HFFc6 (cell line): ENCODE measurements at regions not wholly inside any gene's neighbourhood (a gene's known extent, or its start where the extent isn't known, plus 50 kb on each side); places are given as distances from the start of the nearest gene placed in this dataset.

Experiments
- DNase-seq: peaks from one replicate; pipeline ENCODE4 v3.0.0-alpha.2; 2018
- H3K27ac Mint-ChIP-seq: 2 replicates; pipeline ENCODE4 v1.8.0; 2020; ENCODE audit warnings: mild to moderate bottlenecking, mixed read lengths
- H3K27me3 Mint-ChIP-seq: 2 replicates; pipeline ENCODE4 v1.8.0; 2021; ENCODE audit warnings: mild to moderate bottlenecking, moderate library complexity, mixed read lengths; ENCODE audit not compliant: insufficient read depth
- H3K36me3 Mint-ChIP-seq: 2 replicates; pipeline ENCODE4 v1.8.0; 2021; ENCODE audit warnings: low read depth, mixed read lengths
- H3K4me1 Mint-ChIP-seq: 2 replicates; pipeline ENCODE4 v1.8.0; 2020; ENCODE audit warnings: low read depth, mixed read lengths
- H3K4me3 Mint-ChIP-seq: 2 replicates; pipeline ENCODE4 v1.8.0; 2020; ENCODE audit warnings: mild to moderate bottlenecking, moderate library complexity, mixed read lengths
- H3K9me3 Mint-ChIP-seq: 2 replicates; pipeline ENCODE4 v1.8.0; 2020; ENCODE audit warnings: mild to moderate bottlenecking, mixed read lengths
- TF ChIP-seq, protein P1 (sequence below): fragments of 200-600 bp; sonication (generic); IDR thresholded peaks from 2 replicates; pipeline ENCODE4 v1.5.0; 2021; ENCODE audit warnings: antibody characterized with exemption, mild to moderate bottlenecking

DNA sequence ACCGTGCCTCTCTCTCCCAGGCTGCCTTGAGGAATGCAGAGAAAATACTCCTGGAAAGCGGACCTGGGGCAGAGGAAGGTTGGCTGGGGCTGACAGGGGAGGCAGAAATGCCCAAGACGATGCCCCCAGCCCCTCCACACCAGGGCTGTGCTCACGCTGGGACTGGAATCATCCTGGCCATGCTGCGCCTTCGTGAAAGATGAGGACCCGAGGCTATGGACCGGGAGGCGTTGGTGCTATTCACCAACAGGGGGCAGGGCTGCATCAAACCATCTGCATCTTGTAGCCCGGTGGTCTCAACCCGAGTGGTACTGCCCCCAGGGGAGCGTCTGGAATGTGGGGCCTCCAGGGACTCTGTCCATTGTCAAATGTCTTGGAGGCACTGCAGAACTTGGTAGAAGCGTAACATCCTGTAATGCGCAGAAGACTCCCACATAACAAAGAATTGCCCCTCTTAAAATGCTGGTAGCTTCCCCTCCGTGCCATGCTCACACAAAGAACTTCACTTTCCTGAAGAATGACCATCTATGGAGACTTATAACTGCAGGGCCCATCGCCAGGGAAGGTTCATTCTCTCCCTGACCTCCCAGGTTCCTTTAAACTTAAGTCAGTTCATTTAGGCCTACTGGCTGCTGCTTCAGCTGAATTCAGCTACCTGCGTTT is 251.2 kb downstream of the RRAGC start:
- peaks cover 1% of the 10 kb centered on the region for H3K27me3 Mint-ChIP-seq

GRCh38 chr1:38607526-38607925 is 252.0 kb downstream of the RRAGC start:
- Mint-ChIP-seq H3K9me3 (peaks cover 7% of the 10 kb centered on the region), H3K27ac (no peak overlapping the region), H3K4me1 (no peaks in the 10 kb centered on the region), H3K4me3 (no peak overlapping the region), H3K36me3 (no peaks in the 10 kb centered on the region), H3K27me3 (peaks cover 1% of the 10 kb centered on the region)
- TF ChIP-seq, protein P1, sequence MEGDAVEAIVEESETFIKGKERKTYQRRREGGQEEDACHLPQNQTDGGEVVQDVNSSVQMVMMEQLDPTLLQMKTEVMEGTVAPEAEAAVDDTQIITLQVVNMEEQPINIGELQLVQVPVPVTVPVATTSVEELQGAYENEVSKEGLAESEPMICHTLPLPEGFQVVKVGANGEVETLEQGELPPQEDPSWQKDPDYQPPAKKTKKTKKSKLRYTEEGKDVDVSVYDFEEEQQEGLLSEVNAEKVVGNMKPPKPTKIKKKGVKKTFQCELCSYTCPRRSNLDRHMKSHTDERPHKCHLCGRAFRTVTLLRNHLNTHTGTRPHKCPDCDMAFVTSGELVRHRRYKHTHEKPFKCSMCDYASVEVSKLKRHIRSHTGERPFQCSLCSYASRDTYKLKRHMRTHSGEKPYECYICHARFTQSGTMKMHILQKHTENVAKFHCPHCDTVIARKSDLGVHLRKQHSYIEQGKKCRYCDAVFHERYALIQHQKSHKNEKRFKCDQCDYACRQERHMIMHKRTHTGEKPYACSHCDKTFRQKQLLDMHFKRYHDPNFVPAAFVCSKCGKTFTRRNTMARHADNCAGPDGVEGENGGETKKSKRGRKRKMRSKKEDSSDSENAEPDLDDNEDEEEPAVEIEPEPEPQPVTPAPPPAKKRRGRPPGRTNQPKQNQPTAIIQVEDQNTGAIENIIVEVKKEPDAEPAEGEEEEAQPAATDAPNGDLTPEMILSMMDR = no peak
- no peak for DNase-seq

More for the DNA sequence above, 251.2 kb downstream of the RRAGC start:
- Mint-ChIP-seq H3K9me3 (peaks cover 14% of the 10 kb centered on the region), H3K4me3 (no peak overlapping the region), H3K36me3 (no peaks in the 10 kb centered on the region), H3K27ac (no peak overlapping the region), H3K4me1 (no peaks in the 10 kb centered on the region)
- no peak for DNase-seq
- TF ChIP-seq, protein P1 = peak; percentile 49

GRCh38 chr1:38605063-38605462 is 254.5 kb downstream of the RRAGC start:
- no peak overlapping the region for H3K4me3 Mint-ChIP-seq
- H3K27ac Mint-ChIP-seq = no peak overlapping the region
- H3K9me3 Mint-ChIP-seq = peaks cover 4% of the 10 kb centered on the region
- H3K4me1 Mint-ChIP-seq = no peaks in the 10 kb centered on the region
- H3K27me3 Mint-ChIP-seq = peaks cover 1% of the 10 kb centered on the region
- H3K36me3 Mint-ChIP-seq = no peaks in the 10 kb centered on the region
- TF ChIP-seq, protein P1 = no peak
- no peak for DNase-seq

DNA sequence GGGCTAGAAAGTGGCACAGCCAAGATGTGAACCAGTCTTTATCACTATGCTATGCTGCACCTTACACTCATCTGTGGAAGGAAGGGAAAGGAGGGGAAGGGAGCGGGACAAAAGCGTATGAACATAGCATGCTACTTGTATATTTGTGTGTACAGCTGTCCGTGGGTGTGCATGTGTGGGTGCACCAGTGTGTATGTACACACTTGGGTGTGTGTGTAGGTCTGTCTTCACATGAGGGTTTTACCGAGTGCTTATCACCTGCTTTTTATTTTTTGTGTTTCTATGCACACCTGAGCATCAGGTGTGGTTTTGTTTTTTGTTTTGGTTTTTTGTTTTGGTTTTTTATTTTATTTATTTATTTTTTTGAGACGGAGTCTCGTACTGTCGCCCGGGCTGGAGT is 255.7 kb downstream of the RRAGC start:
- TF ChIP-seq, protein P1 = no peak
- peaks cover 4% of the 10 kb centered on the region for H3K9me3 Mint-ChIP-seq
- no peaks in the 10 kb centered on the region for H3K36me3 Mint-ChIP-seq
- peaks cover 1% of the 10 kb centered on the region for H3K27me3 Mint-ChIP-seq
- H3K4me3 Mint-ChIP-seq = no peak overlapping the region
- no peaks in the 10 kb centered on the region for H3K4me1 Mint-ChIP-seq
- DNase-seq = no peak
- no peak overlapping the region for H3K27ac Mint-ChIP-seq

GRCh38 chr1:38600905-38601304 is 258.7 kb downstream of the RRAGC start:
- Mint-ChIP-seq H3K27ac (no peak overlapping the region), H3K36me3 (no peaks in the 10 kb centered on the region), H3K4me1 (no peaks in the 10 kb centered on the region), H3K4me3 (no peak overlapping the region), H3K27me3 (peaks cover 3% of the 10 kb centered on the region), H3K9me3 (peaks cover 10% of the 10 kb centered on the region)
- TF ChIP-seq, protein P1 = no peak
- no peak for DNase-seq
